H9 (cell line): ENCODE measurements at regions not wholly inside any gene's neighbourhood (a gene's known extent, or its start where the extent isn't known, plus 50 kb on each side); places are given as distances from the start of the nearest gene placed in this dataset.

ENCODE experiments used
- DNase-seq: peaks from one replicate; pipeline ENCODE4 v3.0.0-alpha.2; 2017
- H2AFZ ChIP-seq: one replicate; pipeline ENCODE4 v1.6.1; 2013; ENCODE audit warnings: mild to moderate bottlenecking, low read length, control low read depth, moderate library complexity
- H2AK5ac ChIP-seq: 2 replicates; pipeline ENCODE4 v1.6.1; 2013; ENCODE audit warnings: low read length, control low read depth, mixed read lengths; ENCODE audit not compliant: insufficient read length
- H2BK120ac ChIP-seq: one replicate; pipeline ENCODE4 v1.6.1; 2013; ENCODE audit warnings: low read depth, mild to moderate bottlenecking, low read length, control low read depth, inconsistent platforms; ENCODE audit not compliant: poor library complexity, severe bottlenecking
- H2BK12ac ChIP-seq: 2 replicates; pipeline ENCODE4 v1.6.1; 2013; ENCODE audit warnings: low read length, control low read depth, mixed read lengths, low read depth; ENCODE audit not compliant: insufficient read length
- H2BK15ac ChIP-seq: 2 replicates; pipeline ENCODE4 v1.6.1; 2013; ENCODE audit warnings: low read depth, low read length, control low read depth
- H2BK20ac ChIP-seq: one replicate; pipeline ENCODE4 v1.6.1; 2013; ENCODE audit warnings: low read depth, mild to moderate bottlenecking, low read length, control low read depth, inconsistent platforms; ENCODE audit not compliant: poor library complexity, severe bottlenecking
- H2BK5ac ChIP-seq: 2 replicates; pipeline ENCODE4 v1.6.1; 2013; ENCODE audit warnings: low read length, control low read depth, mixed read lengths; ENCODE audit not compliant: insufficient read length
- H3K14ac ChIP-seq: 2 replicates; pipeline ENCODE4 v1.6.1; 2013; ENCODE audit warnings: low read length, control low read depth; ENCODE audit not compliant: insufficient read depth
- H3K18ac ChIP-seq: 2 replicates; pipeline ENCODE4 v1.6.1; 2013; ENCODE audit warnings: low read depth, mild to moderate bottlenecking, mixed read lengths, low read length, control low read depth; ENCODE audit not compliant: insufficient read length
- H3K23ac ChIP-seq: 2 replicates; pipeline ENCODE4 v1.6.1; 2013; ENCODE audit warnings: low read length, control low read depth, mixed read lengths, low read depth; ENCODE audit not compliant: insufficient read length
- H3K23me2 ChIP-seq: 2 replicates; pipeline ENCODE4 v1.6.1; 2013; ENCODE audit warnings: low read depth, mild to moderate bottlenecking, mixed read lengths, low read length, control low read depth; ENCODE audit not compliant: insufficient read length, poor library complexity, severe bottlenecking
- H3K27ac ChIP-seq: 2 replicates; pipeline ENCODE4 v1.5.1; 2013; ENCODE audit warnings: low read length, control low read depth, mixed read lengths, low read depth; ENCODE audit not compliant: insufficient read length
- H3K27me3 ChIP-seq: 2 replicates; pipeline ENCODE4 v1.6.1; 2013; ENCODE audit warnings: low read length, control low read depth, inconsistent platforms; ENCODE audit not compliant: insufficient read depth
- H3K4ac ChIP-seq: 2 replicates; pipeline ENCODE4 v1.6.1; 2013; ENCODE audit warnings: low read depth, mild to moderate bottlenecking, control low read depth, inconsistent platforms, low read length, moderate library complexity
- H3K4me1 ChIP-seq: 2 replicates; pipeline ENCODE4 v1.6.1; 2013; ENCODE audit warnings: low read length, control low read depth, inconsistent platforms; ENCODE audit not compliant: insufficient read depth
- H3K4me2 ChIP-seq: 2 replicates; pipeline ENCODE4 v1.6.1; 2013; ENCODE audit warnings: low read length, control low read depth, mixed read lengths; ENCODE audit not compliant: insufficient read length, insufficient read depth
- H3K56ac ChIP-seq: 2 replicates; pipeline ENCODE4 v1.6.1; 2013; ENCODE audit warnings: low read depth, mild to moderate bottlenecking, mixed read lengths, low read length, control low read depth; ENCODE audit not compliant: insufficient read length
- H3K79me1 ChIP-seq: 2 replicates; pipeline ENCODE4 v1.6.1; 2013; ENCODE audit warnings: low read depth, mild to moderate bottlenecking, moderate library complexity, low read length, control low read depth, inconsistent platforms; ENCODE audit not compliant: insufficient read depth, poor library complexity, severe bottlenecking
- H3K79me2 ChIP-seq: 2 replicates; pipeline ENCODE4 v1.6.1; 2013; ENCODE audit warnings: low read length, control low read depth, inconsistent platforms; ENCODE audit not compliant: insufficient read depth
- H3K9ac ChIP-seq: 2 replicates; pipeline ENCODE4 v1.6.1; 2013; ENCODE audit warnings: low read length, control low read depth, mixed read lengths; ENCODE audit not compliant: insufficient read length; ENCODE audit errors: extremely low read depth
- H3K9me3 ChIP-seq: one replicate; pipeline ENCODE4 v1.6.1; 2013; ENCODE audit warnings: low read depth, low read length, inconsistent platforms; ENCODE audit not compliant: control insufficient read depth
- H3T11ph ChIP-seq: one replicate; pipeline ENCODE4 v1.6.1; 2013; ENCODE audit warnings: mild to moderate bottlenecking, low read length, control low read depth, inconsistent platforms
- H4K20me1 ChIP-seq: one replicate; pipeline ENCODE4 v1.6.1; 2013; ENCODE audit not compliant: control insufficient read depth, insufficient read length, insufficient read depth
- H4K5ac ChIP-seq: 2 replicates; pipeline ENCODE4 v1.6.1; 2013; ENCODE audit warnings: low read depth, mild to moderate bottlenecking, mixed read lengths, low read length, control low read depth; ENCODE audit not compliant: insufficient read length
- H4K8ac ChIP-seq: replicated peaks from 2 replicates; pipeline ENCODE4 v1.6.1; 2013; ENCODE audit warnings: low read length, control low read depth, mixed read lengths, low read depth; ENCODE audit not compliant: insufficient read length
- H4K91ac ChIP-seq: 2 replicates; pipeline ENCODE4 v1.6.1; 2013; ENCODE audit warnings: low read depth, mild to moderate bottlenecking, moderate library complexity, mixed read lengths, low read length, control low read depth; ENCODE audit not compliant: insufficient read length
- H3K27ac Mint-ChIP-seq, 3 experiments: 2 replicates in 2 of 3; 3 replicates in 1 of 3; pipeline ENCODE4 v1.8.0; 2020 to 2021; ENCODE audit warnings: mixed read lengths in 3 of 3, mild to moderate bottlenecking in 1 of 3, moderate library complexity in 1 of 3
- H3K27me3 Mint-ChIP-seq: 2 replicates; pipeline ENCODE4 v1.8.0; 2021; ENCODE audit warnings: low read depth, mild to moderate bottlenecking, moderate library complexity, mixed read lengths
- H3K36me3 Mint-ChIP-seq, 3 experiments: 2 replicates in 2 of 3; 3 replicates in 1 of 3; pipeline ENCODE4 v1.8.0; 2020 to 2021; ENCODE audit warnings: low read depth in 3 of 3, mixed read lengths in 3 of 3; ENCODE audit not compliant: insufficient read depth in 1 of 3
- H3K4me1 Mint-ChIP-seq, 2 experiments: 2 replicates each; pipeline ENCODE4 v1.8.0; 2020; ENCODE audit warnings: mixed read lengths in 2 of 2
- H3K4me3 Mint-ChIP-seq, 2 experiments: 2 replicates in 1 of 2; 3 replicates in 1 of 2; pipeline ENCODE4 v1.8.0; 2020 to 2021; ENCODE audit warnings: mild to moderate bottlenecking in 2 of 2, mixed read lengths in 2 of 2, moderate library complexity in 1 of 2
- H3K9me3 Mint-ChIP-seq, 2 experiments: 2 replicates in 1 of 2; 3 replicates in 1 of 2; pipeline ENCODE4 v1.8.0; 2020; ENCODE audit warnings: mild to moderate bottlenecking in 2 of 2, mixed read lengths in 2 of 2, moderate library complexity in 1 of 2
- WGBS: extraction: QIAGEN DNeasy Blood & Tissue Kit; methylation state at CpG from one replicate; pipeline ENCODE4 v1.1.7; 2013; ENCODE audit warnings: missing lambda C conversion rate, low lambda C conversion rate, mixed read lengths; ENCODE audit not compliant: insufficient read length; ENCODE audit errors: extremely low coverage; 5-methylcytosine and 5-hydroxymethylcytosine counted together
- TF ChIP-seq, protein P1 (sequence below): fragments of 200-600 bp; sonication (generic); conservative IDR thresholded peaks from 3 replicates; pipeline ENCODE4 v1.8.0; 2021; ENCODE audit warnings: antibody characterized with exemption, mild to moderate bottlenecking

DNA sequence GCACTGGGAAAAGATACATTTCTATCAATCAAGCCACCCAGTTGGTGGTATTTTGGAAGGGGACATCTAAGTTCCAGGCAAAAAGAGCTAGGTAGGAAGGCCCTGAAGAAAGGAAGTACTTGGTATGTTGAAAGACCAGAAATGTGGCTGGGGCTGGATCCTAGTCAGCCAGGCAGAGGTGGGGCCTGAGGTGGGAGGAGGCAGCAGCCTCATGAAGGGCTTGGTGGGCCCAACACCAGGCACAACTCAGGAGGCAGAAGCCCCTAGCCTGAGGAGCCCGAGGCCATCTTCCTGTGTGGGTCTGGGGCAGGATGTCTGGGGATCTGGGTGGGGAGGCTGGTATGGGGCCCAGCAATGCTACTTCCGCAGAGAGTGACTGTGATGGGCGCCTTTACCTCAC lies 105.9 kb downstream of the SALL1 start:
- no peak overlapping the region for H3K23ac ChIP-seq
- H3K9ac ChIP-seq, result no peak overlapping the region
- no peaks in the 10 kb centered on the region for H3K23me2 ChIP-seq
- no peak overlapping the region for H3K14ac ChIP-seq
- Mint-ChIP-seq H3K9me3 (no peaks in the 10 kb centered on the region), H3K36me3 (no peaks in the 10 kb centered on the region), H3K4me1 (peaks cover 5 to 11% of the 10 kb centered on the region in 2 experiments), H3K27me3 (peaks cover 2% of the 10 kb centered on the region), H3K27ac (no peak overlapping the region), H3K4me3 (no peak overlapping the region)
- no CpG with 5 or more reads among the region's 3 CpGs for WGBS
- H4K91ac ChIP-seq, result no peak overlapping the region
- H3K4me1 ChIP-seq, result no peaks in the 10 kb centered on the region
- H3K79me2 ChIP-seq, result no peaks in the 10 kb centered on the region
- H4K5ac ChIP-seq, result no peak overlapping the region
- H3T11ph ChIP-seq, result no peak overlapping the region
- H3K56ac ChIP-seq, result no peak overlapping the region
- no peak overlapping the region for H2AK5ac ChIP-seq
- no peaks in the 10 kb centered on the region for H3K9me3 ChIP-seq
- H2BK20ac ChIP-seq, result no peak overlapping the region
- no peaks in the 10 kb centered on the region for H3K27me3 ChIP-seq
- no peak overlapping the region for H2BK15ac ChIP-seq
- no peak overlapping the region for H3K4me2 ChIP-seq
- no peak overlapping the region for H2BK12ac ChIP-seq
- DNase-seq, result no peak
- no peak overlapping the region for H3K18ac ChIP-seq
- H3K79me1 ChIP-seq, result no peaks in the 10 kb centered on the region
- H2AFZ ChIP-seq, result no peak overlapping the region
- TF ChIP-seq, protein P1, sequence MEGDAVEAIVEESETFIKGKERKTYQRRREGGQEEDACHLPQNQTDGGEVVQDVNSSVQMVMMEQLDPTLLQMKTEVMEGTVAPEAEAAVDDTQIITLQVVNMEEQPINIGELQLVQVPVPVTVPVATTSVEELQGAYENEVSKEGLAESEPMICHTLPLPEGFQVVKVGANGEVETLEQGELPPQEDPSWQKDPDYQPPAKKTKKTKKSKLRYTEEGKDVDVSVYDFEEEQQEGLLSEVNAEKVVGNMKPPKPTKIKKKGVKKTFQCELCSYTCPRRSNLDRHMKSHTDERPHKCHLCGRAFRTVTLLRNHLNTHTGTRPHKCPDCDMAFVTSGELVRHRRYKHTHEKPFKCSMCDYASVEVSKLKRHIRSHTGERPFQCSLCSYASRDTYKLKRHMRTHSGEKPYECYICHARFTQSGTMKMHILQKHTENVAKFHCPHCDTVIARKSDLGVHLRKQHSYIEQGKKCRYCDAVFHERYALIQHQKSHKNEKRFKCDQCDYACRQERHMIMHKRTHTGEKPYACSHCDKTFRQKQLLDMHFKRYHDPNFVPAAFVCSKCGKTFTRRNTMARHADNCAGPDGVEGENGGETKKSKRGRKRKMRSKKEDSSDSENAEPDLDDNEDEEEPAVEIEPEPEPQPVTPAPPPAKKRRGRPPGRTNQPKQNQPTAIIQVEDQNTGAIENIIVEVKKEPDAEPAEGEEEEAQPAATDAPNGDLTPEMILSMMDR, result no peak
- no peak overlapping the region for H4K8ac ChIP-seq
- H2BK5ac ChIP-seq, result no peak overlapping the region
- no peak overlapping the region for H3K27ac ChIP-seq
- no peak overlapping the region for H2BK120ac ChIP-seq
- no peak overlapping the region for H3K4ac ChIP-seq
- no peaks in the 10 kb centered on the region for H4K20me1 ChIP-seq
